Astrocyte (in vitro differentiated cells and primary cell): ENCODE measurements at regions not wholly inside any gene's neighbourhood (a gene's known extent, or its start where the extent isn't known, plus 50 kb on each side); places are given as distances from the start of the nearest gene placed in this dataset.
A peak's percentile ranks its signal among the peaks of the same experiment; 100 is the strongest.

Experiments
- DNase-seq: peaks from one replicate; pipeline ENCODE4 v3.0.0-alpha.2; 2010; ENCODE audit warnings: low read depth
- FAIRE-seq: peaks from 2 replicates; lab custom pipeline; 2011; peaks lifted over from hg19 to GRCh38; lab: Jason Lieb, UNC
- H2AFZ ChIP-seq: 2 replicates; pipeline ENCODE4 v1.6.0; 2012; ENCODE audit warnings: low read depth, low read length, inconsistent platforms
- H3K27ac ChIP-seq: 2 replicates; pipeline ENCODE4 v1.5.1; 2011; ENCODE audit warnings: low read depth, low read length, inconsistent platforms
- H3K27me3 ChIP-seq: 2 replicates; pipeline ENCODE4 v1.6.0; 2011; ENCODE audit warnings: low read length, inconsistent platforms; ENCODE audit not compliant: insufficient read depth
- H3K36me3 ChIP-seq: 2 replicates; pipeline ENCODE4 v1.5.1; 2011; ENCODE audit warnings: low read length, inconsistent platforms; ENCODE audit not compliant: insufficient read depth
- H3K4me1 ChIP-seq: 2 replicates; pipeline ENCODE4 v1.5.1; 2011; ENCODE audit warnings: low read length, inconsistent platforms; ENCODE audit not compliant: insufficient read depth
- H3K4me2 ChIP-seq: 2 replicates; pipeline ENCODE4 v1.6.0; 2012; ENCODE audit warnings: low read length, inconsistent platforms
- H3K4me3 ChIP-seq: 2 replicates; pipeline ENCODE4 v1.5.1; 2011; ENCODE audit warnings: low read depth, mild to moderate bottlenecking, low read length, inconsistent platforms; ENCODE audit not compliant: insufficient read depth
- H3K79me2 ChIP-seq: 2 replicates; pipeline ENCODE4 v1.6.0; 2012; ENCODE audit warnings: mild to moderate bottlenecking, low read length, inconsistent platforms; ENCODE audit not compliant: insufficient read depth
- H3K9ac ChIP-seq: 2 replicates; pipeline ENCODE4 v1.6.0; 2012; ENCODE audit warnings: mild to moderate bottlenecking, low read length, inconsistent platforms
- H3K9me3 ChIP-seq: 2 replicates; pipeline ENCODE4 v1.5.1; 2012; ENCODE audit warnings: low read depth, mild to moderate bottlenecking, low read length, inconsistent platforms; ENCODE audit not compliant: insufficient read depth
- H4K20me1 ChIP-seq: 2 replicates; pipeline ENCODE4 v1.6.0; 2012; ENCODE audit warnings: low read length, inconsistent platforms; ENCODE audit not compliant: insufficient read depth
- H3K27ac Mint-ChIP-seq: one replicate; pipeline ENCODE4 v1.8.0; 2021; ENCODE audit warnings: mild to moderate bottlenecking, mixed read lengths; ENCODE audit not compliant: unreplicated experiment
- H3K27me3 Mint-ChIP-seq: one replicate; pipeline ENCODE4 v1.8.0; 2021; ENCODE audit warnings: low read depth, mixed read lengths; ENCODE audit not compliant: unreplicated experiment
- H3K36me3 Mint-ChIP-seq: one replicate; pipeline ENCODE4 v1.8.0; 2021; ENCODE audit warnings: low read depth, mixed read lengths; ENCODE audit not compliant: unreplicated experiment
- H3K4me1 Mint-ChIP-seq: one replicate; pipeline ENCODE4 v1.8.0; 2021; ENCODE audit warnings: low read depth, mixed read lengths; ENCODE audit not compliant: unreplicated experiment
- H3K4me3 Mint-ChIP-seq: one replicate; pipeline ENCODE4 v1.8.0; 2021; ENCODE audit warnings: mild to moderate bottlenecking, moderate library complexity, mixed read lengths; ENCODE audit not compliant: unreplicated experiment
- H3K9me3 Mint-ChIP-seq: one replicate; pipeline ENCODE4 v1.8.0; 2021; ENCODE audit warnings: mild to moderate bottlenecking, mixed read lengths; ENCODE audit not compliant: unreplicated experiment
- CTCF ChIP-seq: IDR thresholded peaks from 2 replicates; pipeline ENCODE4 v1.5.1; 2011; ENCODE audit warnings: low read depth, mild to moderate bottlenecking, inconsistent platforms, low read length, moderate library complexity; ENCODE audit not compliant: insufficient read depth
- EZH2 ChIP-seq: IDR thresholded peaks from 2 replicates; pipeline ENCODE4 v1.6.1; 2012; ENCODE audit warnings: mild to moderate bottlenecking, low read length, inconsistent platforms; ENCODE audit not compliant: insufficient read depth

- H3K4me1 ChIP-seq: peaks cover 6% of the 10 kb centered on the region
- Mint-ChIP-seq H3K4me1 (peaks cover 31% of the 10 kb centered on the region), H3K27ac (no peak overlapping the region)
These were observed 339.6 kb downstream of the CYRIA start for GRCh38 chr2:16325976-16326510.

GRCh38 chr2:16325016-16325975, 340.3 kb downstream of the CYRIA start:
- peak overlapping the region; percentile 14 for H3K27ac Mint-ChIP-seq
- Histone ChIP-seq H3K27ac (no peak overlapping the region), H3K27me3 (no peaks in the 10 kb centered on the region), H2AFZ (no peak overlapping the region), H3K36me3 (no peaks in the 10 kb centered on the region), H3K4me1 (no peaks in the 10 kb centered on the region), H3K4me2 (no peak overlapping the region), H3K79me2 (no peaks in the 10 kb centered on the region), H4K20me1 (no peaks in the 10 kb centered on the region), H3K9ac (no peak overlapping the region), H3K9me3 (peaks cover 3% of the 10 kb centered on the region), H3K4me3 (no peak overlapping the region)
- TF ChIP-seq CTCF (no peak), EZH2 (no peak)
- peaks cover 13% of the 10 kb centered on the region for H3K27me3 Mint-ChIP-seq
- no peak for DNase-seq
- H3K4me3 Mint-ChIP-seq: no peak overlapping the region
- H3K4me1 Mint-ChIP-seq: peaks cover 26% of the 10 kb centered on the region
- FAIRE-seq: no peak
- peaks cover 2% of the 10 kb centered on the region for H3K9me3 Mint-ChIP-seq
- no peaks in the 10 kb centered on the region for H3K36me3 Mint-ChIP-seq

More at GRCh38 chr2:16325976-16326510, 339.6 kb downstream of the CYRIA start:
- Histone ChIP-seq H3K27me3 (no peaks in the 10 kb centered on the region), H2AFZ (no peak overlapping the region), H3K4me3 (no peak overlapping the region), H3K9ac (no peak overlapping the region), H3K27ac (no peak overlapping the region), H3K36me3 (no peaks in the 10 kb centered on the region), H3K9me3 (peaks cover 3% of the 10 kb centered on the region), H4K20me1 (no peaks in the 10 kb centered on the region), H3K79me2 (no peaks in the 10 kb centered on the region), H3K4me2 (no peak overlapping the region)
- H3K4me3 Mint-ChIP-seq: no peak overlapping the region
- peaks cover 12% of the 10 kb centered on the region for H3K27me3 Mint-ChIP-seq
- no peaks in the 10 kb centered on the region for H3K36me3 Mint-ChIP-seq
- DNase-seq (no peak), FAIRE-seq (no peak)
- TF ChIP-seq CTCF (no peak), EZH2 (no peak)
- H3K9me3 Mint-ChIP-seq: peaks cover 2% of the 10 kb centered on the region

GRCh38 chr2:16324544-16324937, 341.1 kb downstream of the CYRIA start:
- TF ChIP-seq CTCF (no peak), EZH2 (no peak)
- H4K20me1 ChIP-seq: no peaks in the 10 kb centered on the region
- peaks cover 19% of the 10 kb centered on the region for H3K4me1 Mint-ChIP-seq
- DNase-seq (no peak), FAIRE-seq (no peak)
- H3K27me3 Mint-ChIP-seq: peaks cover 13% of the 10 kb centered on the region
- no peaks in the 10 kb centered on the region for H3K4me1 ChIP-seq
- H3K79me2 ChIP-seq: no peaks in the 10 kb centered on the region
- no peak overlapping the region for H3K4me3 Mint-ChIP-seq
- no peak overlapping the region for H3K4me2 ChIP-seq
- no peaks in the 10 kb centered on the region for H3K36me3 ChIP-seq
- no peak overlapping the region for H3K27ac ChIP-seq
- no peaks in the 10 kb centered on the region for H3K36me3 Mint-ChIP-seq
- H3K9me3 Mint-ChIP-seq: peaks cover 2% of the 10 kb centered on the region
- H3K27me3 ChIP-seq: no peaks in the 10 kb centered on the region
- no peak overlapping the region for H3K27ac Mint-ChIP-seq
- no peak overlapping the region for H2AFZ ChIP-seq
- H3K9ac ChIP-seq: no peak overlapping the region
- H3K4me3 ChIP-seq: no peak overlapping the region
- peaks cover 3% of the 10 kb centered on the region for H3K9me3 ChIP-seq
